RWPE2 (cell line): ENCODE measurements at regions not wholly inside any gene's neighbourhood (a gene's known extent, or its start where the extent isn't known, plus 50 kb on each side); places are given as distances from the start of the nearest gene placed in this dataset.

Experiments
- ATAC-seq: fragments of 200-7000 bp; cut with Tn5 transposase; 3 replicates; pipeline ENCODE4 v1.9.1; 2021; ENCODE audit warnings: low read depth
- DNase-seq: peaks from one replicate; pipeline ENCODE4 v3.0.0-alpha.2; 2020; ENCODE audit warnings: low spot score
- H3K27ac ChIP-seq: fragments of 450-650 bp; 2 replicates; pipeline ENCODE4 v1.5.1; 2017; ENCODE audit warnings: mild to moderate bottlenecking; ENCODE audit not compliant: poor library complexity, severe bottlenecking
- H3K27me3 ChIP-seq: fragments of 250-450 bp; sonication (Bioruptor Pico); 2 replicates; pipeline ENCODE4 v1.5.1; 2021; ENCODE audit warnings: mild to moderate bottlenecking, moderate library complexity; ENCODE audit not compliant: insufficient read depth, poor library complexity, severe bottlenecking
- H3K36me3 ChIP-seq: fragments of 250-450 bp; sonication (Bioruptor Pico); 2 replicates; pipeline ENCODE4 v1.5.1; 2020; ENCODE audit warnings: low read depth, mild to moderate bottlenecking, moderate library complexity
- H3K4me1 ChIP-seq: fragments of 250-450 bp; sonication (Bioruptor Pico); 2 replicates; pipeline ENCODE4 v1.5.1; 2021; ENCODE audit warnings: mild to moderate bottlenecking, moderate library complexity; ENCODE audit not compliant: insufficient read depth, poor library complexity, severe bottlenecking
- H3K4me3 ChIP-seq: fragments of 250-450 bp; sonication (Bioruptor Pico); 2 replicates; pipeline ENCODE4 v1.5.1; 2021; ENCODE audit warnings: mild to moderate bottlenecking, moderate library complexity; ENCODE audit not compliant: severe bottlenecking
- H3K9me3 ChIP-seq: fragments of 250-450 bp; sonication (Bioruptor Pico); 2 replicates; pipeline ENCODE4 v1.5.1; 2021; ENCODE audit warnings: mild to moderate bottlenecking, moderate library complexity; ENCODE audit not compliant: severe bottlenecking
- TF ChIP-seq, protein P1 (sequence below): fragments of 450-650 bp; IDR thresholded peaks from one replicate; pipeline ENCODE4 v1.5.1; 2017; ENCODE audit warnings: mild to moderate bottlenecking, moderate library complexity; ENCODE audit not compliant: poor library complexity, severe bottlenecking

DNA sequence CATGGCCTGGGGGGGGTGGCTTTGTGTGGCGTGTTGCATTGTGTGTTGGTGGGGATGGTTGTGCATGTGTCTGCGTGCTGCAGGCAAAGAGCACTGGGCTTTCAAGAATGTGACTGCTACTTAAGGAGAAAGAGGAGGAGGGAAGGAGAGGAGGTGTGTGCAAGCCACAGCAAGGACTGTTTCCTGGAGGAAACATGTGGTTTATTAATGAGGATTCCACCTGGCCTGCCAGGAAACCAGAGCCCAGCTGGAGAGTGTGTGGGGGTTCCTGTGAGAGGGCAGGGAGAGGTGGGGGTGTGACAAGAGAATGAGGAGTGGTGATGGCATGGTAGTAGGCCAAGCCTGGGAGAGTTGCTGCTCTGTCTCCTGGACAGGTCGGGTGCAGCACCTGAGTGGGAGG is 258.1 kb upstream of the ROPN1 start:
- DNase-seq (no peak), ATAC-seq (peak; percentile 31; the same call in 1 of the 3 replicates)
- TF ChIP-seq, protein P1, sequence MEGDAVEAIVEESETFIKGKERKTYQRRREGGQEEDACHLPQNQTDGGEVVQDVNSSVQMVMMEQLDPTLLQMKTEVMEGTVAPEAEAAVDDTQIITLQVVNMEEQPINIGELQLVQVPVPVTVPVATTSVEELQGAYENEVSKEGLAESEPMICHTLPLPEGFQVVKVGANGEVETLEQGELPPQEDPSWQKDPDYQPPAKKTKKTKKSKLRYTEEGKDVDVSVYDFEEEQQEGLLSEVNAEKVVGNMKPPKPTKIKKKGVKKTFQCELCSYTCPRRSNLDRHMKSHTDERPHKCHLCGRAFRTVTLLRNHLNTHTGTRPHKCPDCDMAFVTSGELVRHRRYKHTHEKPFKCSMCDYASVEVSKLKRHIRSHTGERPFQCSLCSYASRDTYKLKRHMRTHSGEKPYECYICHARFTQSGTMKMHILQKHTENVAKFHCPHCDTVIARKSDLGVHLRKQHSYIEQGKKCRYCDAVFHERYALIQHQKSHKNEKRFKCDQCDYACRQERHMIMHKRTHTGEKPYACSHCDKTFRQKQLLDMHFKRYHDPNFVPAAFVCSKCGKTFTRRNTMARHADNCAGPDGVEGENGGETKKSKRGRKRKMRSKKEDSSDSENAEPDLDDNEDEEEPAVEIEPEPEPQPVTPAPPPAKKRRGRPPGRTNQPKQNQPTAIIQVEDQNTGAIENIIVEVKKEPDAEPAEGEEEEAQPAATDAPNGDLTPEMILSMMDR: no peak
- H3K27me3 ChIP-seq: no peaks in the 10 kb centered on the region
- H3K9me3 ChIP-seq: no peaks in the 10 kb centered on the region
- H3K4me3 ChIP-seq: no peak overlapping the region
- peaks cover 10% of the 10 kb centered on the region for H3K4me1 ChIP-seq
- H3K36me3 ChIP-seq: no peaks in the 10 kb centered on the region
- no peak overlapping the region for H3K27ac ChIP-seq

DNA sequence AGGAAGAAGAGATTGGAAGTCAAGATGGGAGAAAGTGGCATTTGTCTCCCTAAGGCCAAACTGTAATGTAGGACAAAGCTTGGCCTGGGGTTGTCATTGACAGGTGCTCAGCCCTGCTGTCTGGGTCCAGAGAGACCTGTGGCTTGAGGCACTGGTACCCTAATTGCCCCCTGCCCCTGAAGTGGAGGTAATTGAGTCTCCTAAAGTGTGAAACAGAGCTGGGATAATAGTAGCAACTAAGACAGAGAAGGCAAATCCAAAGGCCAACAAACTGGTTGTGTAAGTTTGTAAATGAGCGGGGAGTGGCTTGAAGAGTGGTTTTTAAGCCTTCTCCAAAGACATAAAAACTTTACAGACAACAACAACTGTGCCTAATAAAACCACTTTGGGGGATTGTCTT is 264.2 kb upstream of the ROPN1 start:
- Histone ChIP-seq H3K4me3 (no peak overlapping the region), H3K27ac (no peak overlapping the region), H3K27me3 (no peaks in the 10 kb centered on the region), H3K4me1 (no peaks in the 10 kb centered on the region), H3K36me3 (no peaks in the 10 kb centered on the region), H3K9me3 (no peaks in the 10 kb centered on the region)
- ATAC-seq (no peak), DNase-seq (no peak)
- TF ChIP-seq, protein P1: no peak

DNA sequence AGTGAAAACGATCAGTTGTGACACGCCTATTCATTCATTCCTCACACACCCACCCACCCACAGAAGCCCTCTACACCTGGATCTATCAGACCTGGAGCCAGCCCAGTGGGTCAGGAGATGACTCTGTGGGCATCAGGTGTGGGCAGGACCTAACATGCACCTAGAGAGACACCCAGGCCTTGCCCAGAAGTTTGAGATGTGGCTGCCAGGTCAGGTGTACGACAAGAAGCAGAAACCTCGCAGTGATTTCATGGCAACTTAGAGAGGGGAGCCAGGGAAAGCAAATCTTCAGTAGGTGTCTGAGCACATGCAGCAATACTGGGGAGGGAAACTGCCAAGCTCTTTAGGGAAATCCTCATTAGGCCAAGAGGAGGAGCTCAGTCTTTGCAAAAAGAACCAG is 264.7 kb upstream of the ROPN1 start:
- no peaks in the 10 kb centered on the region for H3K36me3 ChIP-seq
- H3K27ac ChIP-seq: no peak overlapping the region
- TF ChIP-seq, protein P1: no peak
- H3K9me3 ChIP-seq: no peaks in the 10 kb centered on the region
- ATAC-seq: no peak
- H3K4me1 ChIP-seq: no peaks in the 10 kb centered on the region
- no peak overlapping the region for H3K4me3 ChIP-seq
- no peaks in the 10 kb centered on the region for H3K27me3 ChIP-seq
- no peak for DNase-seq

DNA sequence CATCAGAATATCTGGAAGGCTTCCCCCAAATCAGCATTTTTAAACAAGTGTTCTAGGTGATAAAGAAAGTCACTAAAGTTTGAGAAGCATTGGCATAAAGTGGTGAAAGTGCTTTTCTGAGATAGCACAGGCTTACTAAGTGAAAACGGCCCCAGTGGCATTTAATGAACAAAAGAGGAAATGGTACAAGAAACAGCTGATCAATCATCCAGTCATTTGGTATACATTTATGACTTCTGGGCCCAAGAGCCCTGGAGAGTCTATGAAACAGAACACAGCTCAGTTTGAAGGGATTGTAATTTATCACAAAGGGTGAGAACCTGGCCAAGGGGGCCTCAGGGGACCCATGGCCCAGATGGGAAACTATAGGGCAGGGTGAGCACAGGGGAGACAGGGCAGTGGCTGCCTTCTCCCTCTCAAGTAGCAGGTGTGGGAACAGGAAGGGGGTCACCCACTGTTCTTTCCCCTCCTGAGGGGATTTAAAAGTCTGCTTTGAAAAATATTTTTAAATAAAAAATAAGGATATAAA is 265.5 kb upstream of the ROPN1 start:
- TF ChIP-seq, protein P1: no peak
- DNase-seq (no peak), ATAC-seq (no peak)
- H3K27ac ChIP-seq: no peak overlapping the region
- H3K27me3 ChIP-seq: no peaks in the 10 kb centered on the region
- no peaks in the 10 kb centered on the region for H3K9me3 ChIP-seq
- no peaks in the 10 kb centered on the region for H3K4me1 ChIP-seq
- H3K36me3 ChIP-seq: no peaks in the 10 kb centered on the region
- H3K4me3 ChIP-seq: no peak overlapping the region

DNA sequence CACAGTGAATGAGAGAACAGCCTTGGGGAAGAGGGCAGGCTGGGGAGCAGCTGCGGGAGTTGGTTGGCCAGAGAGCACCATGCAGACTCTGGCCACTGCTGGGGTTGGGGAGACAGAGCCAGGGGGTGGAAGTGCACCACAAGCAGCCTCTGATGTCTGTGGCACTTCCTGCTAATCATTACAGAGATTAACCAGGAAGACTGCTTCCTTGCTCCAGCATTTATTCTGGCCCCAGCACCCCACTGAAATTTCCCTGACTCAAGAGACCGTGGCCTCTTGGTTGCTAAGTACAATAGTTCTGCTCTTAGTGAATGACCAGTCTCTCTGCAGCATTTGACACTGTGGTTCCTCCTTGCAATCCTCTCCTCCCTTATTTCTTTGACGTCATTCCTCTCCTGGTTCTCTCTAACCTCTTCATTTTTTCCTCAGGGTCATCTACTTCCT is 266.2 kb upstream of the ROPN1 start:
- TF ChIP-seq, protein P1: no peak
- Histone ChIP-seq H3K4me1 (peaks cover 5% of the 10 kb centered on the region), H3K9me3 (no peaks in the 10 kb centered on the region), H3K4me3 (no peak overlapping the region), H3K27ac (no peak overlapping the region), H3K27me3 (no peaks in the 10 kb centered on the region), H3K36me3 (no peaks in the 10 kb centered on the region)
- DNase-seq (no peak), ATAC-seq (no peak)
